IPS-NIHi7 (cell line): ENCODE measurements at regions not wholly inside any gene's neighbourhood (a gene's known extent, or its start where the extent isn't known, plus 50 kb on each side); places are given as distances from the start of the nearest gene placed in this dataset.

Source experiments
- DNase-seq: peaks from one replicate; pipeline ENCODE4 v3.0.0; 2012; ENCODE audit warnings: mixed read lengths; ENCODE audit errors: extremely low spot score

DNA sequence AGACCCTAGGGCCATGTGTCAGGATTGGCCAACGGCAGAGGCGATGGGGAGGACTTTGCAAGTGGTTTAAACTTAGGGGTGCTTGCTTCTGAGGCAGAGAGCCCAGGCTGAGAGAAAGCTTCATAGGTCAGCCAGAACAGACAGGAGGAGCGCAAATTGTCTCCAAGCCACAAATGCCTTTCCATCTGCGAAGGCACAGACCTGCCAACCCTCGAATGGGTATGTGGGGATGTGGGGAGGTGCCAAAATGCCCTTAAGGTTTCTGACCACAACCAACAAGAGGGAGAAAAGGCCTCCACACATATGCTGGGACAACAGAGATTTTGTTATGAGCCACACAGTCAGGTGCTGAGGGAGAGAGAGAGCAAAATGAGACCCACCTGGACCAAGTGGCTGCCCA is 283.6 kb downstream of the CYP26B1 start:
- DNase-seq: no peak

DNA sequence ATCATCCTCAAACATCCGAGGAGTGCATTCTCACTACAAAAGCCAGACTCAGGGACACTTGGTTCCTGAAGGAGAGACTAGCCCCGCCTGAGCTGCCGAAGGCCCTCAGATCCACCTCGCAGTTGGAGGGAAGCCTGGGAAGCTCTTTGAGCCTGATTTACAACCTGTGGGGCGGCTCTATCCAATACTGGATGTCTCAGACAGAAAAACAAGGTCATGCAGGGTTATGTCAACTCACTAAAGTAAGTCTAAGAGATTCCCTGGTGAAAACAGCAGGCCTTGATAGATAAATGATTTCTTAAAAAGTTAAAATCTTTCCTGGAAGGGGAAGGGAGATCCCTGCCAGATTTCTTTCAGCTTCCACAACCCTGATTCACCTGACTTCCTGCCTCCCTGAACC is 284.3 kb downstream of the CYP26B1 start:
- no peak for DNase-seq

DNA sequence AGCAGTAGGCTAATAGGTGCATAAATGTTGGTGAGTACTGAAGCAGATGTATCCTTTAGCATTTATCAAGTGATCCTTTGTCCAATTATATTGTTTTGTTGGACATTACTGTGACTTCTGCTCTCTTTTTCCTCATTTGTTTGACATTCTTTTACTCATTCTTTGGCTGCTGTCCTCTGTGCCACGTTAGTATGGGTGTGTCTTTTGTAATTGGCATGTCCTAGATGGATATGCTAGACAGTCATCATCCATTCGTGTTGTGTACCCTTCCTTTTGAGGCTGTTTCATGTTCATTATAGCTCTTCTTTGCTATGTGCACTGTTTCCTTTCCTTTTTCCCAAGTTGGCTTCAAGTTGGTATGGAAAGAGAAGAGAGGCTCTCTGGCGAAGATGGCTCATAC is 284.7 kb downstream of the CYP26B1 start:
- DNase-seq: no peak

DNA sequence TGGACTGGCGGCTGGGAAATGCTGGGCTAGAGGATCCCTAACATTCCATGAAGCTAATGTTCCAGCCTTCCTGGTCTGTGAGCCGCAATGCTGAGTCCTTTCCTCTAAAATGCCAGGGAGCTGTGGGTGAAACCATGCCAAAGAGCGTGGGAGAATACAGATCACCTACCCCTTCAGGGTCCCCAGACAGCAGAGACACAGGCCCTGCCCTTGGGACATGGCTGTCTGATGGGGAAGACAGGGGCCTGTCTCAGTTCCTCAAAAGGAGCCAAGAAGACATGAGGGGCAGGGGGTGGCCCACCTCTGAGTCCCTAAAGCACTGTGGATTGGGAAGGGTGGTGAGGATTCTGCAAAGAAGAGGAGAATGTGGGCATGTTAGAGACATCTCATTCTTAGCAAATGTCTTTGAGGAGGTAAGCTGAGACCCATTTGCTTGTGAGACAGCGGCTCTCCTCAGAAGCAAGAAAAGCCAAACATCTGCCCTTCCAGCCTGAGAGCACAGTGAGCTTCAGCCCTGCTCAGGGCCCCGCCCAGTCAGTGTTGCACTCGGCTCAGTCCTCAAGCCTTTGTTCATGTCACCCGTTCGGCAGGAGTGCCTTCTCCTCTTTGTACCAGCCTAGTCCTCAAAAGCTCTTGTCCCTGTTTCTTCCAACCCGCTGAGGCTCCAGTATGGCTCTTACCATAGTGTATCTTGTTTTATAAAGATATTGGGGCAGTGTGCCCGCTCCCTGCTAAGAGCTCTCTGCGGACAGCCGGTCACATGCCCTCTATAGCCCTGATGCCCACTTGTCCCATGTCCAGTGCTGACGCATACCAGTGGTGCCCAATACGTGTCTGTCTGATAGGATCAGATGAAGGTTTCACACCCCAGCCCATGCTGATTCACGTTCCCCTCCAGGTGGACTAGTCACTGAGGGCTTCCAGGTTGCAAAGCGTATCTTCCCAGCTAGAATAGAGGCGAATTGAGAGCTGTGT is 286.2 kb downstream of the CYP26B1 start:
- DNase-seq: no peak

DNA sequence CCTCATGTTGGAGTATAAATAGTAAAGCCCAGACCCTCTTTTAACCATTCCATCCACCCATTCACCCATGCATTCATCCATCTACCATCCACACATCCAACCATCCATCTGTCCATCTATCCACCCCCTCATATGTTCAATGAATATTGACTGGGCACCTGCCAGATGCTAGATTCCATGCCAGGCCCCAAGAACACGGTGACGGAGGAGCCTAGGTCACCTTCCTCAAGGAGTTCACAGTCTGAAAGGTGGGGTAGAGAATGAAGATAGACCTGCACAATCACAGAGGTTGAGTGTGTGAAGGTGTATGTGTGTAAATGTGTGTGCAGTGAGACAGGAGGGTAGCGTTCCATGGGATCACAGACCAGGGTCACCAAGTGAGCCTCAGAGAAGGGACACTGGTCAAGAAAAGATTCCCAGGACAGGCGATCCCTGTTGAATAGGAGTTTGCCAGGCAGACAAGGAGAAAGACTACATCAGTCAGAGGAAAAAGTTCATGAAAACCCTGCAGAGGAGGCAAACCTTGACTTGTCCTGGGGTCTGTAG is 287.2 kb downstream of the CYP26B1 start:
- DNase-seq: no peak

DNA sequence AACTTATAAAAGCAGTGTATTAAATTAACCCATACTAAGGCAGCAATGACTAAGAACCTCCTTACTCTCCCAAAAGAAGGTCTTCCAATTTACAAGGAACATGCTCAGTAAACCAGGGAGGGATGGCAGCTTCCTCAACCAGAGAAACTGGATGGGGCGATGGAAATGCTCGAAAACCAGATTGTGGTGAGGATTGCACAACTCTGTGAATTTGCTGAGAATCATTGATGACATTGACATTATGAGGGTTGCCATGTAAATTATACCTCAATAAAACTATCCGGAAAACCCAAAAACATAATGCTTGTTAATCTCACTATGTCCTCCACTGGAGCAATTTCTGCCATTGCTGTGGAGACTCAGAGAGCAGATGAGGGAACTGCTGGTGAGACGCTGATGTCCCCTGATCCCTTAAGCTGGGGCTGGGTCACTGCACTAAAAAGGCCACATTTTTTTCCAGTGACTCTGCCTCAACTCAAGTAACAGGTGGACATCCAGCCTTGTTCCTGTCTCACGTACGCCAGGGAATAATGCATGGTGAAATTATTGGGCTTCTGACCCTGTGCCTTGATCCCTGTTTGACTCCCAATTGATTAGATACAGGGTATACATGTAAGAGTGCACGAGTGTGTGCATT is 288.3 kb downstream of the CYP26B1 start:
- DNase-seq: no peak

DNA sequence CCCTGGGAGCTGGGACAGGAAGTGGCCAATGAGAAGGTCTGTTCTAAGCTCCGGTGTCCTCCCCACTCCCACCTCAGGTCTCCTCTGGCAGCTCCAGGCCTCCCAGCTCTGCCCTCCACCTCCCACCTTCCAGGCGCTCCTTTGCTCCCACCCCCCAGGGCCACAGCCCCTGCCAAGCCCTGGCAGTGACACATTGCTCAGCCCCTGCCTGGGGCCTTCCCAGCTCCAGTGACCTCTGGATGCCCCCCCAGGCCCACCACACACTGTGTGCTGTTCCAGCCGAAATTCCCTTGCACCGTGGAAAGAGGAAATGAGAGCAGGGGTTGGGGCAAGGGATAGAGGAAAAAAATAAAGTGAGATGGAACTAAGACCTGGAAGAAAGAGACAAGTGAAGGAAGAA is 289.6 kb downstream of the CYP26B1 start:
- DNase-seq: no peak

DNA sequence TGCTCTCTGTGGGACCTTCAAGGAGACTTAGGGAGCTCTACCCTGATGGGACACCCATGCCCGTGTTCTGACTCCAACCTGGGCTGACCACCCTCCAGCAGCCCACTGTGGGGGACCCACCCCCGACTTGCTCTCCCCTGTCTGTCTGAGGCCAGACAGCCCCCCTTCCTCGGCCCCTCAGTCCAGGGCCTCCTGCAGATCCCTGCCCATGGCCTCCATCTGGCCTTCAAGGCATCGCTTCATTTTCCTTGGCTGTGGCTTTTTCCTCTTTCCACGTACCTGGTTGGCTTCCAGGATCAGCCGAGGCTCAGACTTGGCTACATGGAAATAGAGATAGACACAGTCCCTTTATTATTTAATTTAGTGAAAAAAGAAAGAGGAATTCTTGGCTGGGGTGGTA is 290.0 kb downstream of the CYP26B1 start:
- DNase-seq: no peak

DNA sequence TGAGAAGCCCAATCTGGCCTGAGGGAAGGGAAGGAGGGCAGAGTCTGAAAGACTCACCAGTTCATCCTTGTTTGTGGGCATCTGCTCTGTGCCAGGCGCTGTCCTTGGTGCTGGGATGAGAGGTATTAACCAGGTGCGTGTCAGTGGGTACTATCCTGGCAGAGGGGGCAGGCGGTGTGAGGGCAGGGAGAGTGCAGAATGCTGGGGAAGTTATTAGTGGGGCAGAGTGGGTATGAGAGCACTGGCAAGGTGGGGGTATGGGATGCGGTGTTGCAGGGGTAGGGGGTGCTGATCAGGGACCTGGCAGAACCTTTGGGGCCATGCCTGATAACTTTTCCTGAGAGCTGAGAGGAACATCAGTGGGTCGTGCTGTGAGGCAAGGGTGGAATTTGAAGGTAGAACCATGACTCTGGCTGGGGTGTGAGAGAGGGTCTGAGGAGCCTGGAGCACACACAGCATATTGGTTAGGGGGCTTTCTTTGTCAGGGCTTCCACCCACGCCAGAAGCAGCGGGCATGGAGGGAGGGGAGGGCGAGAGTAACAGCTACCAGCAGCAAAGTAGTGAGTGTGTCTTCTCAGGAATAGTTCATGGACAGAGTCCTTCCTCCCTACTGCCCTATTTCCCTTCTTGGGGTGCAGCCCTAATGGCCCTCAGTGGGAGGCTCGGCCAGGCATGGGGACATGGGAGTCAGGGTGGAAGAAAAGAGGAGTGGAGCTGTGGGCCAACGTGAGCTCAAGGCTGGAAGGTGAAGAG is 290.7 kb downstream of the CYP26B1 start:
- peak; percentile 50 for DNase-seq

DNA sequence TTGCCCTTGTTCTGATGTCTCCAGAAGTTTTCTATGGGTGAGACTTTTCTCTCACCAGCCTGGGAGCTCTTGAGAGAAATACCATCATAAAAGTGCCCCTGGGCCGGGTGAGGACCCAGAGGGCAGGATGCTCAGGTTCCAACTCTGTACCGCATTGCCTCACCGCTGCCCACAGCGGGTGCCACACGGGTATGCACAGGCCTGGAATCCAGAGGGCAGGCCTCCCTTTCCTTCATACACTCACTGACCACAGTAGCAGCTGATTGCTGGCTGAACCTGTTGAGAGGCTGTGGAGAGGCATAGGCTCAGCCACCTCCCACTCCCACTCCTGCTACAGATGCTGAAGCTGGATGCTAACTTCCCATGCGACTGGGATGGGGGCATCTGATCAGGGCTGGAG is 293.8 kb downstream of the CYP26B1 start:
- DNase-seq: no peak

DNA sequence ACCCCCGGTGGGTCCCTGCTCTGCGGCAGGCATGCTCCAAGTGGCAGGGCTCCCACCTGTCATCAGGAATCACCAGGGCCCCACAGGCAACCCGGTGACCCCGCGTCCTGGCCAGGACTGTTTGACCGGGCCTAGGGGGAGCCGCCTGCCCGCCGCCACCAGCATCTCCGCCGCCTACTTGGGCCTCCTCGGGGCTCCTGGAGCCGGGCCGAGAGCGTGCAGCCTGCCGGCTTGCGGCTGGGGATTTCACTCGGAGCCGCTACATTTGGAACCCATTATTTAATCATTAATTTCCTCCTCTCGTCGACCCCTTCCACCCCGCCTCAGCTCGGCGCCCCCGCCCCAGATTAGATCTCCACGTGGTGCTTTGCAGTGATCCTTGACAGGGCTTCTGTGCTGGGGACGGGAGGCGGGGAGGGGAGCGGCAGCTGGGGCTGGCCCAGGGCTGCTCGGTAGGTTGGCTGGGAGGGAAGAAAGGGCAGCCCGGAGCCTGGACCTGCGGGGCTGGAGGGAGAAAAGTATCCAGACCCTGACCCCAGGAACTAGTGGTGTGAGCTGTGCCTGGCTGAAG is 295.4 kb downstream of the CYP26B1 start:
- DNase-seq: no peak

DNA sequence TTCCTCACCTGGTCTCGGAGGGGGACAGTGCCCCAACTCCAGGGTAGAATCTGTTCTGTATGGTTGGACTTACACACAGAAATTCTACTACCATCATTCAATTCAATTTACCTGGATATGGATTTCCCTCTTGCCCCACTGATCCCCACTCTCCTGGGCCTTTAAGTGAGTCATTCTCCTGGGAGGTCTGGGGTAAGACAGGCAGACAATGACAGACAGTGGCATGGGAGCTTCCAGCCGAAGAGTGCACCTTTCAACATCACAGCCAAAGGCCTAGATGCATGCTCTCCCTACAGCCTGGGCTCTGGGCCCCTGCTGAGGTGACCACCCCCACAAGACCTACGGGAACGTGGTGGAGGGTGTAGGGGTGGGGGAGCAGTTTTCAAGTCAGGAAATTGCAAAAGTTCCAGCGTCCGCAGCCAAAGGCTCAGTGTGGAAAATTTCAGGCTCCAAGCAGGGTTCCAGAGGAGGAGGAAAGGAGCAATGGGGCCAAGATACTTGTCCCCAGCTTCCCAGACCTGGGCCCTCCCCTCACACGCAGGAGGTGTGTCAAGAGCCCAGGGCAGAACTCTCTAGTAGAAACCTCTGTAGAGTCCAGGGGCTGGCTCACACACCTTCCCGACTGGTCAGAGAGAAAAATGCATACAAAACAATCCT is 296.4 kb downstream of the CYP26B1 start:
- DNase-seq: no peak

DNA sequence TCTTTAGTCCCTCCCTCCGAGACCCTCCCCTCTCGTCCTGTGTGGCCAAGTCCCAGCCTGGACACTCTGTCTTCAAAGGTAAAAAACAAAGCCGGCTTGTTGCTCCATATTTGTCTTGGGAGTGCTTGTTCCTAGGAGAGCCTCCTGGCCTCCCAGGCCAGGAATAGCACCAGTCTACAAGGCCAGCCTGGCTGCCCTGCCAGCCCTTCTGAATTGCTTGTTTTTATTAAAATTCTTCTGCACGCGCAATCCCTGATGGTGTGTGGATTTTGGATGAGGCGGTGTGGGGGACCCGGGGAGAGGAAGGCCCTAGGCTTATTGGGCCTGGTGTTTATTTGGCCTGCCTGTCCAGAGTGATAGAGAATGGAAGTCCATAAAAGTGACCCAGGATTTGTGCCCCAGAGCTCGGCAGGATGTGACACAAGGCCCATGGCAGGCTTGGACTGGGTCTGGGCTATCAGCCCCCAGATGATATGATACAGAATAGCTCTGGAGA is 297.3 kb downstream of the CYP26B1 start:
- no peak for DNase-seq

DNA sequence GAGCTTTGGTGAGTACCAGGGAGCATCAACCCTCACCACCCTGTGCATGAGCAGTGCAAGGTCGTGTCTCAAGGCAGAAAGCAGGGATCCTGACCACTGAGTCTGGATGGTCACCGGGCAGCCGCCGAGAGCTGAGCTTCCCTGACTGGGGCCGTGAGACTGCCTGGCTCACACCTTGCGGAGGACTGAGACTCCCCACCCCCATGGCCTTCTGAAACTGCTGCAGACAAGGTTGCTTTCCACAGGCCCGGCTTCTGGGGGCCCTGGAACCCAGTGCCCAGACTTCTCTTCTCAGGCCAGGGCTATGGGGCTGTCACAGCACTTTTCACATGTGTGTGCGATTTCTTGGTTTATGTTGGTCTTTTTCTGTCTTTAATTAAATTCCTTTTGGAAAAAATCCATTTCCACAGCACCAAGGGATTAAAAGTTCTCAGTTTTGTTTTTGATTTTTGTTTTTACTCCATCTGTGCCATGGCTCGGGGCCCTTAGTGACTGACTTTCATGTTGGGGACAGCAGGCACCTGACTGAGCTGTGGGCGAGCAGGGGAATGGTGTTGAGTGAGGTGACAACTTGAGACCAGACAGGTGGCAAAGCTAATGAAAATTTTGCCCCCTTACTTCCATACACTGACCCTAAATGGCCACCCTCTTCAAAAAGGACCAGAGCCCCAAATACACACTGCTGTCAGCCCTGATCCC is 297.9 kb downstream of the CYP26B1 start:
- peak; percentile 39 for DNase-seq

DNA sequence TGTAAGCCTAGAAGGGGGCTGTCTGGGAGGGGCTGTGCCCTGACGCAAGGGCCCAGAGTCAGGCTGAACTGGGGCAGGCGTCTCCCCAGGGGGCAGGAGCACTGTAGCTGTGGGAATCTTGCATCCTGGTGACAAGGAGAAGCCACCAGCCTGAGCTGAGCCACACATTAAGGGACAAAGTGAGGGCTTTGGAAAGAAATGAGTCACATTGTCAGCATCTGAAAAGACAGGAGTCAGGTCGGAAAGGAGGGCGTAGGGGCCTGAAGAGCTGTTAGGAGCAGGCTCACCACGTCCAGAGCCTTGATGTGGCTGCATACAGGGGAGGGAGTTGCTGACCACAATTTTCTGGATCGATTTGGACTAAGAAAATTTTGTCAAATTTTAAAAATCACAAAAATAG is 298.6 kb downstream of the CYP26B1 start:
- DNase-seq: no peak

DNA sequence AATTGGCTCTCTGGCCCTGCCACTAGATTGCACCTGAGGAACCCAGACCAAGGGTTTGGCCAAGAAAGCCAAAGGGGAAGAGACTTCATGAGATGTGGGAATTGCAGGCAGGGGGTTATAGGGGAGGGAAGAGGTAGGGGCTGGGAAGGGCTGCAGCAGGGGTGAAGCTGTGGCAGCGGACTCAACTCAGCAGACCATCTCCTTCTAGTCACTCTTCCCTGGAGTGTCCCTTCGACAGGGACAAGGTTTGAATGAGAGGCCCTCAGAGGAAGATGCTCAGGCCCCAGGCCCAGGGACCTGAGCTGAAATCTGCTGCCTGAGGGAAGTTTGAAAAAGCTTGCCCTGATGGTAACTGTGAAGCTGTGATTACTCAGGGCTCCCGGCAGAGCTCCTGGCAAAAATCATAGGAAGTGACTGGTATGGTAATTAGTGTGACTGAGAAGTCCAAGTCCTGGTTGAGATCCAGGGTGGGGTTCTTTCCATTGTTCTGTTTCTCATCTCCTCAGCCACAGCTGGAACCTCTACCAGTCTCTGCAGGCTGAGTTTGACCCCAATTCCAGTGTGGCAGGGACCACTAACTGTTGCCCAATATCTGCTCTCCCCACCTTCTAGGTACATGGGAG is 300.9 kb downstream of the CYP26B1 start:
- no peak for DNase-seq

DNA sequence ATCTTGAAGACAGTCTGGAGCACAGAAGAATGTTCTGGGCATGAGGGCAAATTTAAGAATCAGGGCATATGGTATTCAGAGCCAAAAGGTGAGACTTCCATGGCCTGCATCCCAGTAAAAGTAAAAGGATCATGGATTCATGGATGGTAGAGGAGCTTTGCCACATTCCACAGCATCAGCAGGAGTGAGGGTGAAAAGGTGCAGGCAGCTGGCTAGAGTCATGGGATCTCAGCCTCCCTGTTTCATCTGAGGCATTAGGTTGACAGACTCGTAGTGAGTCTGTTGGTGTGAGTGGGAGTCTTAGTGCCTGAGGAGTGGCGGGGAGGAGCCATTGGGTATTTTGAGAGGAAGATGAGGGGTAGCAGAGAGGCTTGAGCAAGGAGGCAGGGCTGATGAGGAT is 301.6 kb downstream of the CYP26B1 start:
- DNase-seq: no peak

DNA sequence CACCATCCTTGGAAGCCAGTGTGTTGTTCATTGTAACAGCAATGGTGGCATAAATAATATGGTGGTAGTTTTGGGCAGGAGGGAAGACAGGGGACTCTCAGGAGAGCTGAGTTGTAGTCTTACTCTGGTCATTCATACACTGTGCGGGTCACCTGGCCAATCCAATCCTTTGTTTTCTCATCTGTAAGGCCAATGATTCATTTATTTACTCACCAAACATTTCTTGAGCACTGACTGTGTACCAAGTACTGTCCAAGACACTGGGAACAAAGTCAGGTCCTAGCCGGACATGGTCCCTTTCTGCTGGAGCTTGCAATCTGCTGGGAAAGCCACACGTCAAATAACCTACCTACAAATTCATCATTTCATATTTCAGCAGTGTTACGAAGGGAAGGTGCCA is 302.7 kb downstream of the CYP26B1 start:
- DNase-seq: no peak

DNA sequence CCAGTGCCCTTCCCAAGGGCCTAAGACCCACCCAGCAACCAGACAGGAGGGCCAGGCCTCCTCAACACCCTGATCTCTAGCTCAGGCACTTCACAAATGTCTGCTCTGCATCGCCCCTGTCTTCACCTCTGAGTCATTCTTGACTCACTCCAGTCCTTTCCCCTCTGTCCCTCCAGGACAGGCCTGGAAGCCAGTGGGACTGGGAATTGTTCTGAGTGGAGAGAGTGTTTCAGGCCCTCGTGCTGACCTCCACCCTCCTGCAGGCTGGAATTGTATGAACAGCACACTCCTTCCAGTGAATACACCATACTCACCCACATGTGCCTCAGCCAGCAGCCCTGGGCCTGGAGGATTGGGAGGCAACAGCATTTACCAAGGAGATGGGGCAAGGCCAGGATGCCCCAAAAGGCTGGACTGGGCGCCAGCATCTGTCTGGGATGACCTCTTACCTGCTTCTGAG is 304.2 kb downstream of the CYP26B1 start:
- no peak for DNase-seq

DNA sequence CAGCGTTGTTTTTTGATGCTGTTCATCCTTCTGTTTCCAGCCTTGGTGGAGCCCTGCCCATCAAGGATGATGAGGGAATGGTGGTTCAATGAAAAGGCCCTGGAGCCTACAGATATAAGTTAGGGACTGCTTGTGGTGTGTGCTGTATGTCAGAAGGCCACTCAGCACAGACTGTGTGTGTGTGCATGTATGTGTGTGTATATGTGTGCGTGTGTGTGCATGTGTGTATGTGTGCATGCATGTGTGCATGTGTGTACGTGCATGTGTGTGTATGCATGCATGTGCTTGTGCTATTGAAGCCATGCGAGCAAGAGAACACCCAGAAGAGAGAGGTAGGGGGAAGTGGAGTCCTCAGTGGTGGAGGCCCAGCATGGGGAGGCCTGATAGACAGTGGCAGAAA is 304.9 kb downstream of the CYP26B1 start:
- DNase-seq: no peak
